CD4-positive, alpha-beta T cell treated with Interleukin-10 for 1 hour (primary cell): ENCODE measurements at regions not wholly inside any gene's neighbourhood (a gene's known extent, or its start where the extent isn't known, plus 50 kb on each side); places are given as distances from the start of the nearest gene placed in this dataset.
"Not testable (repeated sequence)": the region's sequence is repeated elsewhere in the genome, so short reads cannot be mapped to it uniquely, and the experiment has no call there.

ENCODE experiments used
- DNase-seq: peaks from one replicate; pipeline ENCODE4 v3.0.0-alpha.2; 2020

DNA sequence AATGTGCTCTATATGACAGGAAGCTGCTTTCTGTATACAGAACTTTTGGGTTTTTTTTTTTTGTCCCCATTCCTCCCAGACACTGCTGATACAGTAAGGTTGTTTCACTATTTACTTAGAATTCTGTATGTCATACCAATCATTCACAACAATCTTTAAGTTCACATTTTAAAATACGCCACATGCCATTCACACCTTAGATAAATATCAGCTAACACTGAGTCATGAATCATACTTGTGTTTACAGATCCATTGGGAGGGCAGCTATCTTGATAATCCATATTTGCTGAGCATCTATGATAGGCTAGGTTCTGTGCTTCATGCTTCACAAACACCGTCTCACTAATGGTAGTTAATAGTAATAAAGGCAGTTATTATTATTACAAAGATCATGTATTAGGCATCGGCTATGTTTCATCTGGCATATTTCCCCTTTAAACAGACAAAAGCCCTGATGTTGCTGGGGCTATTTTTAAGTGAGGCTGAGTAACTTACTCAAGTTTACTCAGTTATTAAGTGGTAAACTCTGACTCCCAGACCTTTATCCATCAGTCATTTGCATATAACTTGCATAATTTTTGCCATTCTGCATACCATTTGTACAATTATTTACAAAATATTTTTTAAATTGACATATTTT is 152.2 kb upstream of the HMHB1 start:
- DNase-seq: no peak

- DNase-seq: no peak
Observed at GRCh38 chr5:143658956-143659355, 153.0 kb upstream of the HMHB1 start.

DNA sequence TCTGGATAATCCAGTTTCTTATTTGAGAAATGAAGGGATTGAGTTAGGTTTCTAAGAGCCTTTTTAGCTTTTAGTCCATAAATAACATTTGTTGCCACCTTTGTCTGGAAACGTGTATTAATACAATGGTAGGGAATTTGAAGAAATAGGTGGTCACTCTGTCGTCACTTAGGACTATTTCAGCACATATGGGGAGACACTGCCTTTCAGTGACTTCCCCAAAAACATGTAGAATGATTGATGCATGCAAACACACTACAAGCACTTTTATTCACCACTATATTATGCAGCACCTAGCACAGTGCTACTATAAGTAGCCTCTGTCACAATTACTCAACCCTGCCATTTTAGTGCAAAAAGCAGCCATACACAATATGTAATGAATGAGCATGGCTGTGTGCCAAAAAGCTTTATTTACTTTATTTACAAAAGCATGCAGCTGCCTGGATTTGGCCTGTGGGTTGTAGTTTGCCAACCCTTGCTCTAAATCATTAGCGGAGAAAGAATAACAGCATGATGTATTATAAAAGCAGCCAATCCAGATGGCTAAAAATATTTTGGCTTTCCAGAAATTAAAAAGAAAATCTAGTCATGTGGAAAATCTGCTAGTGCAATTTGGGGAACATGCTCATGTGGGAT is 154.2 kb upstream of the HMHB1 start:
- no peak for DNase-seq

GRCh38 chr5:143653766-143654282 is 158.1 kb upstream of the HMHB1 start:
- DNase-seq: no peak

GRCh38 chr5:143653256-143653655 is 158.7 kb upstream of the HMHB1 start:
- no peak for DNase-seq

DNA sequence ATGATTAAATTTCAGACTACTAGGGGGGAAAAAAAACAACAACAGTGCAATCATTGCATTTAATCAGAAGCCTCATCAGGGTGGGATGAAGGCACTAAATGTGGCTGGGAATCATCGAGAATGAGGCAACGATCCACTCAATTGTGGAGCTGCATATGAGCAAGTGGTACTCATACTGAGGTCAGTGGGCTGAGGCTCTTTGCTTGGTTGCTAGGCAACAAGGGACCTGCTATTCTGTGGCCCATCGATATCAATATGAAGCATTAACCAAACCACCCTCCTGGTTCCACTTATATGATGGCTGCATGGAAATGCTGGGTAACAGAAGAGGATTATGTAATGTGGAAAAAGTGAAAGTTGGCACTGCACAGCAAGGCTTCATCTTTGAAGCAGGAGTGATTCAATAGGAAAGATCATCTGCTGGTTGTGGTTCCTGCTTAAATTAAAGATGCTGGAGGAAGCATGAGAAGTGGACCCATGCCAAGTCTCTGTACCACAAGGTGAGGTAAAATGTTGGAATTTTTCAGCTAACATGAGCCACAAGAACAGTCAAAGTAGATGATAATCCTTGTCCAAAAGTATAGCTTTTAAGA is 159.8 kb upstream of the HMHB1 start:
- no peak for DNase-seq

- DNase-seq: no peak
Observed at GRCh38 chr5:143649937-143650621, 161.9 kb upstream of the HMHB1 start.

DNA sequence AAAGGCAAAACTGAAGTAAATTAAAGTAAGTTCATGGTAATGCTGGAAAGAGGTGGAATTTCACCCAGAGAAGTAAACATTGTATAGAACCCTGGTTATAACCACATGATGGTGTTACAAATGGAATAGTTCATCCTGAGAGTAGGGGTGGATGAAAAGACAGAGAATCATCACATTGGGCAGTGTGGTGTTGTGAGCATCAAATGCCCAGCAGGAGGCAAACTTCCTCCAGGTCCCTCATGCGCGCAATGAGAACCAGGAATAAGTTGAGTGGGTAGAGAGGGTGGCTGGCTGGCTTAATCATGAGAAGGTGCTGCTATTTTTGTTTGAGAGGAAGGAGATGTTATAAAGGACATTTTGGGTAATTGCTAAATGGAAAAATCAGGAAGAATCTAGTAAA is 163.3 kb upstream of the HMHB1 start:
- peak; percentile 14 for DNase-seq

GRCh38 chr5:143646961-143647360 is 165.0 kb upstream of the HMHB1 start:
- no peak for DNase-seq

- no peak for DNase-seq
Observed at GRCh38 chr5:143645356-143645755, 166.6 kb upstream of the HMHB1 start.

- DNase-seq: no peak
Observed at GRCh38 chr5:143644727-143645126, 167.2 kb upstream of the HMHB1 start.

GRCh38 chr5:143642791-143643190 is 169.2 kb upstream of the HMHB1 start:
- no peak for DNase-seq

- no peak for DNase-seq
Observed at GRCh38 chr5:143641549-143642355, 170.2 kb upstream of the HMHB1 start.

DNA sequence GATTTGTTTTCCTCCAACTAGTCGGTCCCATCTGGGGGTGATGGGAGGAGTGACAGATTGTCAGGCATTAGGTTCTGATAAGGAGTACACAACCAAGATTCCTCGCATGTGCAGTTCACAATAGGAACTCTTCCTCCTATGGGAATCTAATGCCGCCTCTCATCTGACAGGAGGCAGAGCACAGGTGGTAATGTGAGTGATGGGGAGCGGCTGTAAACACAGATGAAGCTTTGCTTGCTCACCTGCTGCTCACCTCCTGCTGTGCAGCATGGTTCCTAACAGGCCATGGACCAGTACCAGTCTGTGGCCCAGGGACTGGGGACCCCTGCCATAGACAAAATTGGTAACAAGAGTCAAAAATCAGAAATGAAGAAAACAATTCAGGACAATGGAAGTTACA is 173.3 kb upstream of the HMHB1 start:
- no peak for DNase-seq

DNA sequence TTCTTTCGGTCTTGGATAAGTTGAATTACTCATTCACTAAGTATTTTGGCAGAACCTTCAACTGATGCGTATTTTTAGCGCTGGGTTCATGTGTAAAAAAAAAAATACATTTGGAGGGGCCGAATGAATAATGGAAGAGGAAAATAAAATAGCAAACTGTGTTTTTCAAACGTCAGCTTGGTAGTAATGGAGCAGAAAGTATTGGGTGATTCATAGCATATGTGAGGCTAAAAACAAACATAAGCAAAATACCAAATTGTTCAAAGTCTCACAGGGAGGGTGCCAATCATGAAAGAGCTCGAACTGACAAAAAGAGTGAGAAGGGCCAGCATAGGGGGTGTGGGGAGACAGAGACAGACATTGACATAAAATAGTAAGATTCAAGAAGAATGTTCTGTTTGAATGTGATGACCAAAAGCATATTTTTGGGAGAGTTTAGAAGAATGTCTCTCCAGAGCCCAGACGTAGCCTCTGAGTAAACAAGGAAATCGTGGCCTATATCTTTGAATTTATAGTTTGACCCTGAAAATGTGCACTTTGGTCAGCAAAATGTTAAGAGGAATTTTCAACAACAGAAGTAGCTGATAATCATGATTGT is 174.9 kb upstream of the HMHB1 start:
- no peak for DNase-seq

DNA sequence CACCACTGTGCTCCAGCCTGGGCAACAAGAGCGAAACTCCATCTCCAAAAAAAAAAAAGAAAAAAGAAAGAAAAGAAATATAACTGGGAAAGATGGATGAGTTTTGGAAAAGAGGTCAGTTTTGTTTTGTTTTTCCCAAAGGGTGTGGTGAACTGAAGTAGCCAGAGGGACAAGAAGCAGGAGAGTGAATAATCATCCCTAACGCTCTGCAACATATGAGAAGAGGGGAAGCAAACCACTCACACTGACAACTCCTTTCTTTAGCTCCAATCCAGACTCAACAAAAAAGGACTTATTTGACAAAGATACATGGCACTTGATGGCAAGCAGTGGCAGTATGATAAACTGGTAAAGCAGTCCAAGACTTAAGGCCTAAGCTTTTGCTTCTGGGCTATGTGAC is 176.1 kb upstream of the HMHB1 start:
- no peak for DNase-seq

GRCh38 chr5:143635146-143635752 is 176.7 kb upstream of the HMHB1 start:
- DNase-seq: no peak

- DNase-seq: no peak
Observed at GRCh38 chr5:143634689-143635088, 177.3 kb upstream of the HMHB1 start.

GRCh38 chr5:143629871-143630659 is 181.9 kb upstream of the HMHB1 start:
- no peak for DNase-seq

DNA sequence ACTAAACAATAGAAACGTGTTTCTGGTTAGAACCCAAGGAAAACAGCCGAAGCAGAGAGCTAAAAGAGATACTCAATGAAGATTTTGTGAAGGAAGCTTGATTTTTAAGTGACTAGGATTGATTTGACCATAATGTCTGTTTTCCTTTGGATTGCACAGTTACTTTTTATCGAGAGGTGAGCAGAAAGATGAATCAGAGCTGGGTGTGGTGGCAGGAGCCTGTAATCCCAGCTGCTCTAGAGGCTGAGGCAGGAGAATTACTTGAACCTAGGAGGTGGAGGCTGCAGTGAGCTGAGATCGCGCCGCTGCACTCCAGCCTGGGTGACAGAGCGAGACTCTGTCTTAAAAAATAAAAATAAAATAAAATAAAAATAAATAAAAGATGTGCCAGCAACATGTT is 186.9 kb upstream of the HMHB1 start:
- DNase-seq: not testable (repeated sequence)

- DNase-seq: no peak
Observed at GRCh38 chr5:143624465-143624864, 187.5 kb upstream of the HMHB1 start.
